SU-DHL-6 (cell line): ENCODE measurements at regions not wholly inside any gene's neighbourhood (a gene's known extent, or its start where the extent isn't known, plus 50 kb on each side); places are given as distances from the start of the nearest gene placed in this dataset.

Experiments used
- EZH2phosphoT487 ChIP-seq: fragments of 200-600 bp; sonication (generic), shearing (Covaris generic); conservative IDR thresholded peaks from 2 replicates; pipeline ENCODE4 v1.6.1; 2018; ENCODE audit warnings: mild to moderate bottlenecking, antibody characterized with exemption, low read length, moderate library complexity, mixed read lengths
- TF ChIP-seq, protein P1 (sequence below): fragments of 200-600 bp; sonication (generic); IDR thresholded peaks from one replicate; pipeline ENCODE4 v1.5.1; 2017; ENCODE audit warnings: antibody characterized with exemption, mild to moderate bottlenecking, low read length, moderate library complexity; ENCODE audit not compliant: insufficient read depth, poor library complexity, severe bottlenecking

DNA sequence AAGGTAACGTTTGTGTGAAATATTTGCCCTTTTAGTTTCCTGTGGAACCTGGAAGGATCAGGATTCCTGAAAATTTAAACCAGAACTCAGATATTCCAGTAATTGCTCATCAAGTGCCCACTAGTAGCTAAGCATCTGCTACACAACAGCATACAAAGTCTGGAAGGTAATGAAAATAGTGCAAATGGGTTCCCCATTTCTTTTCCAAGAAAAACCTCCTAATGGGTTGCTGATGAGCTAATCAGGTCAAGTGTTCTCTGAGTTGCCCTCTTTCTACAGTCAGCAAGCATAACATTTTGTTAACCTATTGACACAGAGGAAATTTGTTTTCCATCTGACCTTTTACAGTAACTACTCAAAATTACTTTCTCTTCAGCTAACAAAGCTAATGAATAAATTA is 83.6 kb upstream of the PMCH start:
- TF ChIP-seq, protein P1, sequence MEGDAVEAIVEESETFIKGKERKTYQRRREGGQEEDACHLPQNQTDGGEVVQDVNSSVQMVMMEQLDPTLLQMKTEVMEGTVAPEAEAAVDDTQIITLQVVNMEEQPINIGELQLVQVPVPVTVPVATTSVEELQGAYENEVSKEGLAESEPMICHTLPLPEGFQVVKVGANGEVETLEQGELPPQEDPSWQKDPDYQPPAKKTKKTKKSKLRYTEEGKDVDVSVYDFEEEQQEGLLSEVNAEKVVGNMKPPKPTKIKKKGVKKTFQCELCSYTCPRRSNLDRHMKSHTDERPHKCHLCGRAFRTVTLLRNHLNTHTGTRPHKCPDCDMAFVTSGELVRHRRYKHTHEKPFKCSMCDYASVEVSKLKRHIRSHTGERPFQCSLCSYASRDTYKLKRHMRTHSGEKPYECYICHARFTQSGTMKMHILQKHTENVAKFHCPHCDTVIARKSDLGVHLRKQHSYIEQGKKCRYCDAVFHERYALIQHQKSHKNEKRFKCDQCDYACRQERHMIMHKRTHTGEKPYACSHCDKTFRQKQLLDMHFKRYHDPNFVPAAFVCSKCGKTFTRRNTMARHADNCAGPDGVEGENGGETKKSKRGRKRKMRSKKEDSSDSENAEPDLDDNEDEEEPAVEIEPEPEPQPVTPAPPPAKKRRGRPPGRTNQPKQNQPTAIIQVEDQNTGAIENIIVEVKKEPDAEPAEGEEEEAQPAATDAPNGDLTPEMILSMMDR: no peak
- no peak for TF ChIP-seq EZH2phosphoT487
